HL-60/S4 (cell line): ENCODE measurements at regions not wholly inside any gene's neighbourhood (a gene's known extent, or its start where the extent isn't known, plus 50 kb on each side); places are given as distances from the start of the nearest gene placed in this dataset.

Experiments used
- in situ Hi-C: fragments of 300-500 bp; cut with MboI; formaldehyde crosslinking; loops from 2 replicates; pipeline ENCODE4 v1.14.3; 2022; ENCODE audit warnings: low sequenced_read_pairs

- in situ Hi-C loops, result no loop called here
Measured at GRCh38 chr13:87058786-87059329, 612.3 kb upstream of the SLITRK5 start.

- in situ Hi-C loops, result no loop called here
Measured at GRCh38 chr13:87078947-87079795, 592.0 kb upstream of the SLITRK5 start.

DNA sequence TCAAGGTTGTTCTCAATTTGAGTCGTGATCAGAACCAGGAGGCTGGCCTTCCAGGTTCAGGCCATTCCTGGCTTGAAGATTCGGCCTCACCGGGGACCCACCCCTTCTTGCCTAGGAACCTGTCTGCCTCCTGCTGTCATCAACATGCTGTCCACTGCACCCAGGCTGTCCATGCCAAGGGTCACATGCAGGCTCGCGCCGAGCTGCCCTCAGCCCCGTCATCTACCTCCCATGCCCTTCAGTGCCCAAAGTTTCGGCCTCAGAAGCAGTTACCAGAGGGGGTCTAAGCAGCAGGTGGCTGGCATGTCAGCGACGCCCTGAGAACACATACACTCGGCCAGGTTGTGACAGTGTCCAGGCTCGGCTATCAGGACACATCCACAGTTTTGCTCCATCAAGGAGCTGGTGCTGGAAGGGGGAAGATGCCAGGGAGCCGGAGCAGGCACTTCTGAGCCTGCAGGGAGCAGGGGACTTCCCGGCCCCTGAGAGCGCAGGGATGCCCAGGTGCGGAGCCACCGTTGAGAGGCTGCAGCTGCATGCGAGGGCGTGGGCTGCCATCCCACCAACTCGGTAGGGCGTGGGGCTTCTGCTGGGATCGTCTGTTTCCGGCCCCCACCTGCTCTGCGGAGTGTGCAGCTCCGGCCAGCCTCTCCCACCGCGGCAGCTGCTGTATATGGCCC is 590.9 kb upstream of the SLITRK5 start:
- in situ Hi-C loops, result no loop called here

DNA sequence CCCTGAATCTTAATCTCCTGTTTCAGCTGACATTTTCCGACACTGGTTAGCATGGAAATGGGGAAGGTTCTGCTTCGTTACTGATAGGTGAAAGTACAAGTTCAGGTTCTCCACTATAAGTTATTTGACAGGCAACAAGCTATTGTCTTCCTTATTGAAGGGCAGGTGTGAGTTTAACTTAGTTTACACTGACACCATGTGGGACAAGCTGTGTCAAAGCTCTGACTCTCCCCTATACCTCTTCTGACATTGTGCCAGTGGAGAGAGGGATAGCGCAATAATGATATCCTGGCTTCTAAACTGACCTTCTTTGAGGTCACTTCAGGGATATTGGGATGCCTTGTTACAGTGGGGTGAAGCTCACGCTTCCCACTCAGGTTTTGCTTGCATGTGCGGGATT is 587.0 kb upstream of the SLITRK5 start:
- in situ Hi-C loops, result no loop called here

DNA sequence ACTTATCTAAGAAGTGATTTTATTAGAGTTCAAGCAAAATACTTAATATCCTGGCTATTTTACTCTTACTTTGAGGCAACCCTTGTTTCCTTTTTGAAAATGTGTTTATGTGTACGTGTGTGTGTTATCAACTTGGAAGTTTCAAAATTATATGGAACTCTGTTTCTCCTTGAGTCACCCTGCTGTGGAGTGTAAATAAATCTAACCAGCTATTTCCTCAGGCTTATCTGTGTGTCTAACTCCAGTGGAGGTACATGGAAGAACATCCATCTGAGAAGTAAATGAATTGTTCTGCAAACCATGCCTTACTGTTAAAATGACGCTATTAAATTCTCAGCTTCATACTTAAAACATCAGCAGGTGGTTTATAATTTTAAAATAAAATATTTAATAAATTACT is 583.4 kb upstream of the SLITRK5 start:
- in situ Hi-C loops, result no loop called here

- in situ Hi-C loops, result no loop called here
Measured at GRCh38 chr13:87089391-87089790, 581.8 kb upstream of the SLITRK5 start.

DNA sequence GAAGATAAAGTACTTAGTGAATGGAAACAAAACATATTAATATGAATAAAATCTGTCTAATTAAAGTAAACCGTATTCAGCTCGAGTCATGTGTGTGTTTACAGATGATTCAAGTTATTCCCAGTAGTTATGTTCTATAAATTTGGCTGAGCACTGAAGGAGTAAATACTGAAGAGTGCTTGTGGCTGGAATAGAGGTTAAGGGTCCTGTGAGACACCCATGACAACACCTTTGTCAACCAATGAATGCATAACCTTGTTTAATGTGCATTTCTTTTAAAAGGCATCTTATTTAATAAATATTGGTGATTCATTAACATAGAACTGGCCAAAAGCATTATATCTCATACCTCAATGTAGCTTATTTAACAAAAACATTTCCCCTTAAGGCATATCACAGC is 577.8 kb upstream of the SLITRK5 start:
- in situ Hi-C loops, result no loop called here

- in situ Hi-C loops, result no loop called here
Measured at GRCh38 chr13:87094646-87095045, 576.5 kb upstream of the SLITRK5 start.

GRCh38 chr13:87100431-87100830 is 570.7 kb upstream of the SLITRK5 start:
- in situ Hi-C loops, result no loop called here

GRCh38 chr13:87107651-87108050 is 563.5 kb upstream of the SLITRK5 start:
- in situ Hi-C loops, result no loop called here

DNA sequence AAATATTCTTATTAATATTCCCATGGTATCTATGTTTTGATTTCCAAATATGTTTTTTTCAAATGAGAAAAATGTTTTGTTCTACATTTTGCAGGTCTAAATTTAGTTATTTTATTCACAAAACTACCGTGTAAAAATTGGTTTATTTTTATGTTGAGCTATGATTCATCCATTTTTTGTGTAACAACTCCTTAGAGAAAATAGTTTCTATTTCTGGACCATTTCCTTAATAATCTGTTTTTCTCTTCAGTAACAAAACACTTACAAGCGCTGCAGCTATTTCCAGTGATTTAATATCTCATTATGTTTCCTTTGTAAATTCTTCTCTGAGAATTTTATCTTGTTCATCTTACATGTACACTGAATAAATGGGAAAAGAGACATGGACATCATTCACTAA is 550.7 kb upstream of the SLITRK5 start:
- in situ Hi-C loops, result no loop called here

- in situ Hi-C loops, result no loop called here
Measured at GRCh38 chr13:87122551-87122950, 548.6 kb upstream of the SLITRK5 start.

- in situ Hi-C loops, result no loop called here
Measured at GRCh38 chr13:87123987-87124784, 547.0 kb upstream of the SLITRK5 start.

DNA sequence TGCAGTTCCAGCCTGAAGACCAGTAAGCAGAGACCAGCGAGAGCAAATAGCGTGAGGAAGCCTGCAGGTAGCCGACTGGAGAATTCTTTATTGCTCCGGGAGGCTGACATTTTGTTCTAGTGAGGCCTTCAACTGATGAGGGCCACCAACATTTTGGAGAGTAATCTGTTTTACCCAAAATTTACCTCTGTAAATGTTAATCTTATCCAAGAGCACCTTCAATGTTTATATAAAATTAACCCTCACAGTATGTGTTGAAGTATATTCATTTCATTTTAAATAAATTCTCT is 546.4 kb upstream of the SLITRK5 start:
- in situ Hi-C loops, result no loop called here

DNA sequence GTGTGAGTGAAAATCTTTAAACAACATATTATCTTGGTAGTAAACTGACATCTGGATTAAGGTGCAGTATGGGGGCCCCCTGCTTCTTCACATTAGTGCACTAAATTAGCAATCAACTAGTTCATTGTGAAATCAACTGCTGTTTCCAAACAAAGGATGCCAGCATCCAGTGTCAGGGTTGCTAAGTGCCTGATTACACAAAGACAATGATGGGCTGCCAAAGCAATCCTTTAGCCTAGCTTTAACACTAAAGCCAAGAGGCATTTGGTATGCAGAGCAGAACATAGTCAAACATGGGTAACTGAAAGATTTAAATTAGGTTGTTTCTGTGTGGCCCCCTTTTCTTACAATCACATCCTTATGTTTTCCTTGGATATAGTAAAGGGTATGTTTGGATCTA is 543.1 kb upstream of the SLITRK5 start:
- in situ Hi-C loops, result no loop called here

GRCh38 chr13:87128491-87128890 is 542.7 kb upstream of the SLITRK5 start:
- in situ Hi-C loops, result no loop called here

DNA sequence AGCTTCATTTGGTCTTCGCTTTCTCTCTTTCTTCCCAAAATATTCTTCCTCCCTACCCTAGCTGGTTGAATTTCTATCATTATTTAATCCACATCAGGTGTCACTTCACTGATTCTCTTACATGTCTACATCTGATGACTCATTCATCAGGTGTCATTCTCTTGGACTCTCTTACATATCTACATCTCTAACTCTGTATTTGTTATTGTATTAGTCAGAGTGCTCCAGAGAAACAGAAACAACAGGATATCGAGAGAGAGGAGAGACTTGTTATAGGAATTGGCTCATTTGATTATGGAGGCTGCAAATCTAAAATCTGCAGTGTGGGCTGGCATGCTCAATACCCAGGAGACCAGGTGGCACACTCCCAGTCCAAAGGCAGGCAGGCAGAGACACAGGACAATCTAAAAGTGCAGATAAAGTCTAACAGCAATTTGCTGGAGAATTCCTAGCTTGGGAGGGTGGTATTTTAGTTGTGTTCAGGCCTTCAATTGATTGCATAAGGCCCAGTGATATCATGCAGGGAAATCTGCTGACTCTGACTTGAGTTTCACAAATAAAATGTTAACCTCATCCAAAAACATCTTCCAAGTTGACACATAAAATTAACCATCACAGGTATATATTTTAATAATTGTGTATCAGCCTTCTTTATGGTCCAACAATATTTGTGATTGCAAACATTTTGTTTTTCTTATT is 541.4 kb upstream of the SLITRK5 start:
- in situ Hi-C loops, result no loop called here

GRCh38 chr13:87130423-87130822 is 540.7 kb upstream of the SLITRK5 start:
- in situ Hi-C loops, result no loop called here

DNA sequence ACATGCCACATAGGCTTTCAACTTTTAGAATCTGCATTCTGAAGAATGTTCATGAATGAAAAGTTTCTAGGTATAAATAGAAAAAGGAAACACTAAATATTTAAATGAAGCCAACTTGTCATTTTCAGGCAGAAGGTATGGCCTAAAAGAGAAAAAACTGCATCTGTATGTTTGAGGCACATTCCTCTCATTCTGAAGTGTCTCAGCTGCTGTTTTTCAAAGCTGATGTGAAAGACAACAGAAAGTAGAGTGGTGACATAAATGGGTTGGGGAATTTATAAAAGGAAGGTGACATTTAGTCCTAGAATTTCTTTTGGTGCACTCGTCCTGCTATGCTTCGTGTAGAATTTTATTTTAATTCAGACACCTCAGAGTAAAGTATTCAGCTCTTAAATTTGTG is 539.6 kb upstream of the SLITRK5 start:
- in situ Hi-C loops, result no loop called here

DNA sequence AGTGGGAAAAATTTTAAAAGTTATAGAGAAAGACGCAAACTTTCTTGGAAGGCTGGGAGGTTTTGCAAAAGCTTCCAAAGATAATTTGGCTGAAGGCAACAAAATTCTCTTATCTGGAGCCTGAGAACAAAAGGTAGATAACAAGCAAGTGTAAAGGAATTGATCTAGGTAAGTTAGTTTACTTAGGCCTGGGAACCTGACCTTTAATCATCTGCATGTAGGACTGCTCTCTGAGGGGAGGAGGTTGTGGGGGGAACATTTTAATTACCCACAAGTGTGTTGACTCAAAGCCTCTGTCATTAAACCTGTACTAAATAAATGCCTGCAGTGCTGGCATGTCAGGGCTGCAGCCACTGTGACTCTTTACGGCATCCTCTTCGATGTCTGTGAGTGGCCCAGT is 532.3 kb upstream of the SLITRK5 start:
- in situ Hi-C loops, result no loop called here

- in situ Hi-C loops, result no loop called here
Measured at GRCh38 chr13:87147076-87147475, 524.1 kb upstream of the SLITRK5 start.
